ENCODE measurements at regions not wholly inside any gene's neighbourhood (a gene's known extent, or its start where the extent isn't known, plus 50 kb on each side); places are given as distances from the start of the nearest gene placed in this dataset.

DNA sequence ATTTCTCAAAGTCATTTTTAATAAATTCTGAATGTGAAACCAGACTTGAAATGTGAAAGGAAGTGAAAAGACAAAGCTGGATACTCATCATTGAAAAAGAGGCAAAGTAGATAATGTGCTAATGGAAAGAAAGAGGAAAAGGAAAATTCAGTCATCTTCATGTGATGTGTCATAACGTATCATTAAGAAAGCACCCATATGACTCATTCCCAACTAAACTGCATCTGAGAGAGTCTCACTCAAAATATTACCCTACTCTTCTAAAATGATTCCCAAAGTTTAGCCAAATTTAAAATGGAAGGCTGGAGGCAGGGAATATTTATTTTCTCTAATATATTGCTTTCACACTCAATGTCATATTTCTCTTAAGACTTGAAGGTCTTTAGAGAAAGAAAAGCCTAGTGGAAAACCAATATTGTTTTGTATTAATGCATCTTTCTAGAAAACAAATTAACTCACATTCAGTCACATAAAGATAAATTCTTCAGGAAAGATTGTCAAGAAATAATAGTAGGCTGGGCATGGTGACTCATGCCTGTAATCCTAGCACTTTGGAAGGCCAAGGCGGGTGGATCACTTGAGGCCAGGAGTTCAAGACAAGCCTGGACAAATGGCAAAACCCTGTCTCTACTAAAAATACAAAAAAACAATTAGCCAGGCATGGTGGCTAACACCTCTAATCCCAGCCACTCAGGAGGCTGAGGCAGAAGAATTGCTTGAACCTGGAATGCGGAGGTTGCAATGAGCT, 129.9 kb downstream of the SLC30A10 start:
- ChIA-PET POLR2A (ENCODE audit: unreplicated experiment) (interaction anchor here (0.6 kb wide), 1 partner anchor 706 kb away, joined by 3 read pairs; no protein-coding TSS in a partner anchor), CTCF (no interaction called here)
- H3K4me1 ChIP-seq (ENCODE audit: insufficient read depth, low read length) = peaks cover 13% of the 10 kb centered on the region
- no TSS peak for BruUV-seq (replicated peaks)
- no peaks in the 10 kb centered on the region for H3K9me3 ChIP-seq (ENCODE audit: low read length)
- intact Hi-C loops (cut with micrococcal nuclease) = no loop called here
- H3K4me2 ChIP-seq (ENCODE audit: low read length) = peak overlapping the region; percentile 14; the same call in 1 of the 2 replicates
- no peaks in the 10 kb centered on the region for H4K20me1 ChIP-seq (ENCODE audit: low read length)
- no peak overlapping the region for H3K9ac ChIP-seq (ENCODE audit: low read length)
- no peak overlapping the region for H2AFZ ChIP-seq (ENCODE audit: low read length)
- H3K9me2 ChIP-seq (replicated peaks; ENCODE audit: low read length) = no peaks in the 10 kb centered on the region
- H3K79me2 ChIP-seq (ENCODE audit: low read length) = no peaks in the 10 kb centered on the region
- no peak for TF ChIP-seq EZH2phosphoT487 (IDR thresholded peaks at IDR 0.05; ENCODE audit: borderline replicate concordance, low read length)
- TF ChIP-seq CTCF (conservative IDR thresholded peaks at IDR 0.05; ENCODE audit: low read depth, low read length) = no peak
- TF ChIP-seq EZH2 (IDR thresholded peaks at IDR 0.05; ENCODE audit: low read length, unreplicated experiment) = no peak
- H3F3A ChIP-seq (ENCODE audit: low read length, unreplicated experiment) = no peaks in the 10 kb centered on the region
- no peaks in the 10 kb centered on the region for H3K36me3 ChIP-seq (ENCODE audit: low read depth, low read length)
- no peak overlapping the region for H3K4me3 ChIP-seq (ENCODE audit: low read length)
- DNase-seq (peak; percentile 84), ATAC-seq (peak; percentile 82)
- no peaks in the 10 kb centered on the region for H3K27me3 ChIP-seq (ENCODE audit: low read length)
- peak overlapping the region; percentile 52 for H3K27ac ChIP-seq (ENCODE audit: low read length)

- Histone ChIP-seq H4K20me1 (ENCODE audit: low read length) (no peaks in the 10 kb centered on the region), H3K36me3 (ENCODE audit: low read depth, low read length) (no peaks in the 10 kb centered on the region), H3K4me3 (ENCODE audit: low read length) (no peak overlapping the region), H2AFZ (ENCODE audit: low read length) (no peak overlapping the region), H3K9ac (ENCODE audit: low read length) (no peak overlapping the region), H3K4me2 (ENCODE audit: low read length) (no peak overlapping the region; the same call in 1 of the 2 replicates), H3K9me2 (replicated peaks; ENCODE audit: low read length) (no peaks in the 10 kb centered on the region), H3K9me3 (ENCODE audit: low read length) (no peaks in the 10 kb centered on the region), H3K27me3 (ENCODE audit: low read length) (no peaks in the 10 kb centered on the region), H3F3A (ENCODE audit: low read length, unreplicated experiment) (no peaks in the 10 kb centered on the region), H3K4me1 (ENCODE audit: insufficient read depth, low read length) (peaks cover 13% of the 10 kb centered on the region), H3K79me2 (ENCODE audit: low read length) (no peaks in the 10 kb centered on the region), H3K27ac (ENCODE audit: low read length) (peak overlapping the region; percentile 52)
- POLR2A ChIA-PET (ENCODE audit: unreplicated experiment) = interaction anchor here (0.6 kb wide), 1 partner anchor 705 kb away, joined by 3 read pairs; no protein-coding TSS in a partner anchor
- intact Hi-C loops (cut with micrococcal nuclease) = no loop called here
- DNase-seq (no peak), ATAC-seq (no peak)
- TF ChIP-seq CTCF (conservative IDR thresholded peaks at IDR 0.05; ENCODE audit: low read depth, low read length) (no peak), EZH2 (IDR thresholded peaks at IDR 0.05; ENCODE audit: low read length, unreplicated experiment) (no peak), EZH2phosphoT487 (IDR thresholded peaks at IDR 0.05; ENCODE audit: borderline replicate concordance, low read length) (no peak)
- CTCF ChIA-PET = no interaction called here
- no TSS peak for BruUV-seq (replicated peaks)
Observed at GRCh38 chr1:219797683-219798082, 130.7 kb downstream of the SLC30A10 start.

- peaks cover 13% of the 10 kb centered on the region for H3K4me1 ChIP-seq (ENCODE audit: insufficient read depth, low read length)
- no peaks in the 10 kb centered on the region for H4K20me1 ChIP-seq (ENCODE audit: low read length)
- no peak overlapping the region for H3K4me3 ChIP-seq (ENCODE audit: low read length)
- H2AFZ ChIP-seq (ENCODE audit: low read length) = no peak overlapping the region
- H3K9ac ChIP-seq (ENCODE audit: low read length) = no peak overlapping the region
- no TSS peak for BruUV-seq (replicated peaks)
- no peaks in the 10 kb centered on the region for H3F3A ChIP-seq (ENCODE audit: low read length, unreplicated experiment)
- H3K27me3 ChIP-seq (ENCODE audit: low read length) = no peaks in the 10 kb centered on the region
- TF ChIP-seq CTCF (conservative IDR thresholded peaks at IDR 0.05; ENCODE audit: low read depth, low read length) (no peak), EZH2 (IDR thresholded peaks at IDR 0.05; ENCODE audit: low read length, unreplicated experiment) (no peak), EZH2phosphoT487 (IDR thresholded peaks at IDR 0.05; ENCODE audit: borderline replicate concordance, low read length) (no peak)
- no peaks in the 10 kb centered on the region for H3K9me3 ChIP-seq (ENCODE audit: low read length)
- ChIA-PET CTCF (no interaction called here), POLR2A (ENCODE audit: unreplicated experiment) (no interaction called here)
- no peaks in the 10 kb centered on the region for H3K9me2 ChIP-seq (replicated peaks; ENCODE audit: low read length)
- no peak overlapping the region for H3K27ac ChIP-seq (ENCODE audit: low read length)
- no peaks in the 10 kb centered on the region for H3K36me3 ChIP-seq (ENCODE audit: low read depth, low read length)
- H3K4me2 ChIP-seq (ENCODE audit: low read length) = no peak overlapping the region
- ATAC-seq (no peak), DNase-seq (no peak)
- no peaks in the 10 kb centered on the region for H3K79me2 ChIP-seq (ENCODE audit: low read length)
- intact Hi-C loops (cut with micrococcal nuclease) = no loop called here
Observed at GRCh38 chr1:219797009-219797408, 131.3 kb downstream of the SLC30A10 start.

Data from PC-3 (cell line).